ENCODE measurements at regions not wholly inside any gene's neighbourhood (a gene's known extent, or its start where the extent isn't known, plus 50 kb on each side); places are given as distances from the start of the nearest gene placed in this dataset.

DNA sequence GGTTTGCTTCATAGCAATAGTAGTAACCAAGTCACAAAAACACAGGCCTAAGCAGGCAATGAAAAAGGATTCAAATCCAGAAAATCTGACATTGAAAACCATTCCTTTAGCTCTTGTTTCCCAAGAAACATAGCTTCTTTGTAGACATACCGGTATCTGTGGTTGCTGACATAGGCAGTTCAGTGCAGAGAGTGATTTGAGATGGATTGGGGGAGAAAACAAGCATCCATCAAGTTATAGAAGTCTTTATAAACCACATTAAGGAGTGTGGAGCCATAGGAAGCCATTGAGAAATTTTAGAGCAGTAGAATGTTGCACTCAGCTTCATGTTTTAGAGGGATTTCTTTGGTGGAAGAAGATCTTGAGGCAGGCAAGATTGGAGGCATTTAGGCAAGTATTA is 91.2 kb upstream of the MARCKS start:
- Histone ChIP-seq H3K4me3 (ENCODE audit: low read length) (no peak overlapping the region), H2AFZ (ENCODE audit: low read length) (no peak overlapping the region), H3K79me2 (ENCODE audit: low read length) (no peaks in the 10 kb centered on the region), H3K4me1 (ENCODE audit: low read length) (peaks cover 9% of the 10 kb centered on the region), H3K9me3 (replicated peaks; ENCODE audit: insufficient read depth, low read length) (no peaks in the 10 kb centered on the region), H3K36me3 (replicated peaks; ENCODE audit: insufficient read depth, low read length) (no peaks in the 10 kb centered on the region), H3K9ac (ENCODE audit: low read length) (no peak overlapping the region), H3F3A (ENCODE audit: insufficient read depth, low read length) (no peaks in the 10 kb centered on the region), H3K27ac (ENCODE audit: low read length) (no peak overlapping the region), H4K20me1 (ENCODE audit: insufficient read depth, low read length) (no peaks in the 10 kb centered on the region), H3K27me3 (replicated peaks; ENCODE audit: insufficient read depth, low read length) (no peaks in the 10 kb centered on the region), H3K4me2 (ENCODE audit: low read depth, low read length) (no peak overlapping the region), H3K9me2 (replicated peaks; ENCODE audit: insufficient read depth, low read length) (no peaks in the 10 kb centered on the region)
- TF ChIP-seq, protein P1, sequence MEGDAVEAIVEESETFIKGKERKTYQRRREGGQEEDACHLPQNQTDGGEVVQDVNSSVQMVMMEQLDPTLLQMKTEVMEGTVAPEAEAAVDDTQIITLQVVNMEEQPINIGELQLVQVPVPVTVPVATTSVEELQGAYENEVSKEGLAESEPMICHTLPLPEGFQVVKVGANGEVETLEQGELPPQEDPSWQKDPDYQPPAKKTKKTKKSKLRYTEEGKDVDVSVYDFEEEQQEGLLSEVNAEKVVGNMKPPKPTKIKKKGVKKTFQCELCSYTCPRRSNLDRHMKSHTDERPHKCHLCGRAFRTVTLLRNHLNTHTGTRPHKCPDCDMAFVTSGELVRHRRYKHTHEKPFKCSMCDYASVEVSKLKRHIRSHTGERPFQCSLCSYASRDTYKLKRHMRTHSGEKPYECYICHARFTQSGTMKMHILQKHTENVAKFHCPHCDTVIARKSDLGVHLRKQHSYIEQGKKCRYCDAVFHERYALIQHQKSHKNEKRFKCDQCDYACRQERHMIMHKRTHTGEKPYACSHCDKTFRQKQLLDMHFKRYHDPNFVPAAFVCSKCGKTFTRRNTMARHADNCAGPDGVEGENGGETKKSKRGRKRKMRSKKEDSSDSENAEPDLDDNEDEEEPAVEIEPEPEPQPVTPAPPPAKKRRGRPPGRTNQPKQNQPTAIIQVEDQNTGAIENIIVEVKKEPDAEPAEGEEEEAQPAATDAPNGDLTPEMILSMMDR (IDR thresholded peaks at IDR 0.05; ENCODE audit: low read length), result no peak
- TF ChIP-seq EZH2 (optimal IDR thresholded peaks at IDR 0.05; ENCODE audit: low read depth, low read length) (no peak), EZH2phosphoT487 (IDR thresholded peaks at IDR 0.05; ENCODE audit: low read length) (no peak)
- no peak for DNase-seq

DNA sequence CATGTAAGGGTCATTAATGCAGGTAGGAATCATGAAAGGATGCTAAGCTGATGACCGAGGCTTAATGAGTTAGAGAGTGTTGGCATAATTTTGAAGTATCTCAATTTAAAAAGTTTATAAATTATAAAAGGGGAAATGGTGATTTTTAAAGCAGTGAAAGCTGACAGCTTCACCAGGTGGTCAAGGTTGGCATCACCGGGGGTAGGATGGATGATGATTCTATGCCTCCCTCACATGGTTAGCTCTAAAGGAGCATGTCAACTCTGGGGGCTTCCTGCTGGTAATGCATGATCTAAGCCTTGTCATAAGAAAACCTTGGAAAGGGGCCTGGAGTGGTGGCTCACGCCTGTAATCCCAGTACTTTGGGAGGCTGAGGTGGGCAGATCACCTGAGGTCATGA is 89.2 kb upstream of the MARCKS start:
- Histone ChIP-seq H3K9me3 (replicated peaks; ENCODE audit: insufficient read depth, low read length) (no peaks in the 10 kb centered on the region), H2AFZ (ENCODE audit: low read length) (no peak overlapping the region), H3K27ac (ENCODE audit: low read length) (no peak overlapping the region), H3K9me2 (replicated peaks; ENCODE audit: insufficient read depth, low read length) (no peaks in the 10 kb centered on the region), H3K4me1 (ENCODE audit: low read length) (peaks cover 4% of the 10 kb centered on the region; the same call in 1 of the 2 replicates), H3K4me2 (ENCODE audit: low read depth, low read length) (no peak overlapping the region), H4K20me1 (ENCODE audit: insufficient read depth, low read length) (no peaks in the 10 kb centered on the region), H3K36me3 (replicated peaks; ENCODE audit: insufficient read depth, low read length) (no peaks in the 10 kb centered on the region), H3K4me3 (ENCODE audit: low read length) (no peak overlapping the region), H3K27me3 (replicated peaks; ENCODE audit: insufficient read depth, low read length) (no peaks in the 10 kb centered on the region), H3F3A (ENCODE audit: insufficient read depth, low read length) (no peaks in the 10 kb centered on the region), H3K9ac (ENCODE audit: low read length) (no peak overlapping the region), H3K79me2 (ENCODE audit: low read length) (no peaks in the 10 kb centered on the region)
- no peak for DNase-seq
- TF ChIP-seq EZH2 (optimal IDR thresholded peaks at IDR 0.05; ENCODE audit: low read depth, low read length) (no peak), EZH2phosphoT487 (IDR thresholded peaks at IDR 0.05; ENCODE audit: low read length) (no peak)
- TF ChIP-seq, protein P1 (IDR thresholded peaks at IDR 0.05; ENCODE audit: low read length), result no peak

GRCh38 chr6:113772961-113773360 is 84.2 kb upstream of the MARCKS start:
- Histone ChIP-seq H3K9me2 (replicated peaks; ENCODE audit: insufficient read depth, low read length) (no peaks in the 10 kb centered on the region), H3K27me3 (replicated peaks; ENCODE audit: insufficient read depth, low read length) (no peaks in the 10 kb centered on the region), H4K20me1 (ENCODE audit: insufficient read depth, low read length) (no peaks in the 10 kb centered on the region), H3K36me3 (replicated peaks; ENCODE audit: insufficient read depth, low read length) (no peaks in the 10 kb centered on the region), H3K9ac (ENCODE audit: low read length) (no peak overlapping the region), H3F3A (ENCODE audit: insufficient read depth, low read length) (no peaks in the 10 kb centered on the region), H3K4me3 (ENCODE audit: low read length) (no peak overlapping the region), H3K27ac (ENCODE audit: low read length) (no peak overlapping the region), H3K4me1 (ENCODE audit: low read length) (no peaks in the 10 kb centered on the region), H3K4me2 (ENCODE audit: low read depth, low read length) (no peak overlapping the region), H2AFZ (ENCODE audit: low read length) (no peak overlapping the region), H3K9me3 (replicated peaks; ENCODE audit: insufficient read depth, low read length) (no peaks in the 10 kb centered on the region), H3K79me2 (ENCODE audit: low read length) (no peaks in the 10 kb centered on the region)
- TF ChIP-seq EZH2phosphoT487 (IDR thresholded peaks at IDR 0.05; ENCODE audit: low read length), result no peak
- TF ChIP-seq, protein P1 (IDR thresholded peaks at IDR 0.05; ENCODE audit: low read length), result no peak
- no peak for TF ChIP-seq EZH2 (optimal IDR thresholded peaks at IDR 0.05; ENCODE audit: low read depth, low read length)
- no peak for DNase-seq

All from MM.1S (cell line).